Thyroid gland (tissue), 4 donors: ENCODE measurements at regions not wholly inside any gene's neighbourhood (a gene's known extent, or its start where the extent isn't known, plus 50 kb on each side); places are given as distances from the start of the nearest gene placed in this dataset.

Source experiments
- DNase-seq, 2 donors: peaks; one replicate each; pipeline ENCODE4 v3.0.0-alpha.2; 2019
- H3K27ac ChIP-seq, 3 donors: fragments of 200-600 bp; sonication (generic); 1 replicate in 2 of 3; 2 replicates in 1 of 3; pipeline ENCODE4 v1.5.1; 2016 to 2019; ENCODE audit warnings: mild to moderate bottlenecking in 1 of 3, moderate library complexity in 1 of 3
- H3K27me3 ChIP-seq: fragments of 200-600 bp; sonication (generic); one replicate; pipeline ENCODE4 v1.5.1; 2019
- H3K36me3 ChIP-seq, 2 donors: fragments of 200-600 bp; sonication (generic); one replicate each; pipeline ENCODE4 v1.5.1; 2016 to 2019
- H3K4me1 ChIP-seq, 2 donors: fragments of 200-600 bp; sonication (generic); one replicate each; pipeline ENCODE4 v1.5.1; 2017 to 2019
- H3K4me3 ChIP-seq, 3 donors: fragments of 200-600 bp; sonication (generic); replicated peaks in 1 of 3; 1 replicate in 2 of 3; 2 replicates in 1 of 3; pipeline ENCODE4 v1.5.1; 2016; ENCODE audit warnings: mild to moderate bottlenecking in 1 of 3
- H3K9me3 ChIP-seq: fragments of 200-600 bp; sonication (generic); one replicate; pipeline ENCODE4 v1.5.1; 2017
- CTCF ChIP-seq, 6 experiments: fragments of 200-600 bp in 3 of 6; fragments of 450-650 bp in 3 of 6; sonication (generic) in 3 of 6; IDR thresholded peaks; one replicate each; pipeline ENCODE4 v1.5.1; 2016 to 2019; ENCODE audit warnings: antibody characterized with exemption in 6 of 6, mild to moderate bottlenecking in 2 of 6, inconsistent platforms in 1 of 6, moderate library complexity in 1 of 6
- POLR2A ChIP-seq, 2 donors: fragments of 450-650 bp; IDR thresholded peaks; one replicate each; pipeline ENCODE4 v1.6.1; 2017; ENCODE audit warnings: antibody characterized with exemption in 2 of 2, mild to moderate bottlenecking in 2 of 2, moderate library complexity in 1 of 2
- WGBS, 2 donors: methylation state at CpG; one replicate each; pipeline ENCODE4 v1.1.5; 2017; 5-methylcytosine and 5-hydroxymethylcytosine counted together
- intact Hi-C: fragments of 100-400 bp; cut with DNase I; formaldehyde crosslinking; loops from one replicate; pipeline ENCODE4 v1.15.1; 2023

DNA sequence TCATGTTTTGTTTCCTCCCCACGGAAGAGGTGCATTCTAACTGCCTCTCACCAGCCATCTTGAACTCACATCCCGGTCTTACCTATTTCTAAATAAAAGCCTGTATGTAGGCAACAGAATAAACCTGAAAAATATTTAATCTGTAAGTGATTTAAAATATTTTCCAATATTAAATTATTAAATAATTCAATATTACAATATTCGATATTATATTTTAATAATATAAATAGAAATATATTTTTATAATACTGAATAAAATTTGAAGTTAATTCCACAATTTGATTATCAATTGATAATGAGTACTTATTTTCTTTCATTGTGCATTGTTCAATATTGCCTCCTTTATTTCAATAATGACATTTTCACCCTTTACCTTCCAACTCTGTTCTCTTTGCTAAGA lies 404.4 kb downstream of the CYLC2 start:
- no peak overlapping the region for H3K4me3 ChIP-seq
- H3K9me3 ChIP-seq: no peaks in the 10 kb centered on the region
- no peaks in the 10 kb centered on the region for H3K36me3 ChIP-seq
- 93 to 95% methylated on average over 3 of the region's 3 CpGs for WGBS, 2 donors
- no peak overlapping the region for H3K27ac ChIP-seq
- H3K4me1 ChIP-seq: no peaks in the 10 kb centered on the region
- TF ChIP-seq POLR2A (IDR thresholded peaks at IDR 0.05): no peak
- no peak for TF ChIP-seq CTCF (IDR thresholded peaks at IDR 0.05)
- DNase-seq: no peak
- intact Hi-C loops: no loop called here
- H3K27me3 ChIP-seq: no peaks in the 10 kb centered on the region

DNA sequence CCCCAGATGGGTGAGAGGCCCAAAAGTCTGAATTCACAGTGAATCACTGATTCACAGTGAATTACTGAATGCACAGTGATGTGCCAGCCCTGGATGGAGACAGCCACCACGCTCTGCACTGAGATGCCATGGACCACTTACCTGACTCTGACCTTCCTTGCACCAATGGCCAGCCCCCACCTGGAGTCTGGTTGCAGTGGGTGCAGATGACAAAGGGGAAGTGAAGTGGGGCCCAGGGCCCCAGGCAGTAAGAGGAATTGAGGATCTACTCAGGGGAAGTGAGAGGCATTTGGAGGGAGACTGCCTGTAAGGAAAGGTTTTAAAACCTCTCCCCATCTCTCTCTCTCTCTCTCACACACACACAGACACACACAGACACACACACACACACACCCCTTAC lies 412.1 kb downstream of the CYLC2 start:
- Histone ChIP-seq H3K27me3 (no peaks in the 10 kb centered on the region), H3K36me3 (no peaks in the 10 kb centered on the region), H3K4me1 (no peaks in the 10 kb centered on the region), H3K9me3 (no peaks in the 10 kb centered on the region), H3K27ac (no peak overlapping the region), H3K4me3 (no peak overlapping the region)
- 100% methylated on average over 1 of the region's 1 CpG for WGBS, 2 donors
- DNase-seq: no peak
- TF ChIP-seq POLR2A (IDR thresholded peaks at IDR 0.05) (no peak), CTCF (IDR thresholded peaks at IDR 0.05) (no peak)
- intact Hi-C loops: no loop called here

- intact Hi-C loops: no loop called here
- Histone ChIP-seq H3K27ac (no peak overlapping the region), H3K4me1 (no peaks in the 10 kb centered on the region), H3K36me3 (no peaks in the 10 kb centered on the region), H3K9me3 (no peaks in the 10 kb centered on the region), H3K4me3 (no peak overlapping the region), H3K27me3 (no peaks in the 10 kb centered on the region)
- TF ChIP-seq CTCF (IDR thresholded peaks at IDR 0.05): no peak
- no peak for TF ChIP-seq POLR2A (IDR thresholded peaks at IDR 0.05)
- WGBS, 2 donors: 76 to 83% methylated on average over 4 of the region's 4 CpGs
- no peak for DNase-seq
Observed at GRCh38 chr9:103410059-103410458, 414.9 kb downstream of the CYLC2 start.

DNA sequence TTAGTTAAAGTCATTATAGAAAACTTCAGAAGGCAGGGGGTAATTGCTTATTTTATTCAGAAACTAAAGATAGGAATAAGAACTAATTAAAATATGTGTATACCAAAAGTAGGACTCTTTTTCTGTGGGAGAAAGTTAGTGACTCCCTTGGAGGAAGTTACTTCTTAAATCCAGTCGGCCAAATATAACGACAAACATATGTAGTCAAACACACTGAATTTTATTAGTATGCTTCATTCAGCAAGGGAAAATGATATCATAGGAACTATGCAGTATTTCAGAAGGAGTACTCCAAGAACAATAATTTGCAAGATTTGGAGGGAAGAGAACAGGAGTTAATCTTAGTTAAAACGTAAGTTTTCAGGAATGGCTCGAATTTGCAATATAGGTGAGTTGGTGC lies 432.6 kb downstream of the CYLC2 start:
- DNase-seq: no peak
- no peaks in the 10 kb centered on the region for H3K27me3 ChIP-seq
- H3K4me1 ChIP-seq: no peaks in the 10 kb centered on the region
- intact Hi-C loops: no loop called here
- no peaks in the 10 kb centered on the region for H3K9me3 ChIP-seq
- no peak overlapping the region for H3K27ac ChIP-seq
- 75 to 83% methylated on average over 4 of the region's 4 CpGs for WGBS, 2 donors
- H3K36me3 ChIP-seq: no peaks in the 10 kb centered on the region
- TF ChIP-seq CTCF (IDR thresholded peaks at IDR 0.05) (no peak), POLR2A (IDR thresholded peaks at IDR 0.05) (no peak)
- H3K4me3 ChIP-seq: no peak overlapping the region

DNA sequence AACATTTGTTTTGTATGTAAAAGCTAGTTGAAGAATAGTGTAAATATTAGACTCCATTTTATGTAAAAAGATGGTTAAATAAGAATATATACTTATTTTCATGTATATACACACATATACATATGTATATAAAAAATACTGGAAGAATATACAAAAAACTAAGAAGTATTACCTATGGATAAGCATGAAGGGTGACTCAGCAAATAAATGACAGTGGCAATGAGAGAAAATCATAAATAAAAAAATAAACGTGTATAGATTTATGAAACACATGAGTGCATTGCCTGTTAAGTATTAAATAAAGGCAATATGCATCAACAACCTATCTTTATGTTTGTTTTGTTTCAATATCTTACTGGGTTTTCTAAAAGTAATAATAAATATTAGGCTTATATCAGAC lies 435.3 kb downstream of the CYLC2 start:
- 74 to 76% methylated on average over 1 of the region's 1 CpG for WGBS, 2 donors
- no peaks in the 10 kb centered on the region for H3K9me3 ChIP-seq

More for the DNA sequence above, 435.3 kb downstream of the CYLC2 start:
- Histone ChIP-seq H3K36me3 (no peaks in the 10 kb centered on the region), H3K27me3 (no peaks in the 10 kb centered on the region), H3K27ac (no peak overlapping the region), H3K4me1 (no peaks in the 10 kb centered on the region), H3K4me3 (no peak overlapping the region)
- no peak for TF ChIP-seq CTCF (IDR thresholded peaks at IDR 0.05)
- no peak for TF ChIP-seq POLR2A (IDR thresholded peaks at IDR 0.05)
- no peak for DNase-seq
- intact Hi-C loops: no loop called here
